ENCODE measurements at regions not wholly inside any gene's neighbourhood (a gene's known extent, or its start where the extent isn't known, plus 50 kb on each side); places are given as distances from the start of the nearest gene placed in this dataset.

DNA sequence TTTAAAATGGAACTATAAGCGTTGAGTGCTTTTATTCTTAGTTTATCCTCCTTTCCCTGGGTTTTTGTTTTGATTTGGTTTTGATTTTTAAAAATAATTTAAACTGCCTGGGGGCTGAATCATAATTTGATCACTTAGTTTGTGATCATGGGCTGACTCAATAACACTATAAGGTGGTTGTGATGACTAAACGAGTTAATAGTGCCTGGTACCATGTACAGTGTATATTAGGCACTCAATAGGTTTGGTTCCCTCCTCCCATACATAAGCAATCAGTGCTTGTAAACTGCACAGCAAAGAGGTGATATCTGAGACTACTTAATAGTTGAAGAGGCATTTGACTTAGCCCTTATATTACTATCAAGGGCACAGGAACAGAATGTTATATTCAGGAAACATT lies 200.9 kb upstream of the RFC3 start:
- TF ChIP-seq POLR2A (IDR thresholded peaks at IDR 0.05; ENCODE audit: low read length), result no peak
- no peak for TF ChIP-seq GATA1 (IDR thresholded peaks at IDR 0.05; ENCODE audit: low read depth, low read length)
